Gastroesophageal sphincter (tissue), 3 donors: ENCODE measurements at regions not wholly inside any gene's neighbourhood (a gene's known extent, or its start where the extent isn't known, plus 50 kb on each side); places are given as distances from the start of the nearest gene placed in this dataset.

Source experiments
- CTCF ChIP-seq, 4 experiments: fragments of 200-600 bp in 2 of 4; fragments of 450-650 bp in 2 of 4; sonication (generic) in 1 of 4; IDR thresholded peaks; one replicate each; pipeline ENCODE4 v1.5.1; 2017 to 2019; ENCODE audit warnings: antibody characterized with exemption in 4 of 4, mild to moderate bottlenecking in 2 of 4, moderate library complexity in 2 of 4
- POLR2A ChIP-seq, 2 donors: fragments of 450-650 bp; IDR thresholded peaks; one replicate each; pipeline ENCODE4 v1.6.1; 2017; ENCODE audit warnings: antibody characterized with exemption in 2 of 2, mild to moderate bottlenecking in 2 of 2, moderate library complexity in 1 of 2

DNA sequence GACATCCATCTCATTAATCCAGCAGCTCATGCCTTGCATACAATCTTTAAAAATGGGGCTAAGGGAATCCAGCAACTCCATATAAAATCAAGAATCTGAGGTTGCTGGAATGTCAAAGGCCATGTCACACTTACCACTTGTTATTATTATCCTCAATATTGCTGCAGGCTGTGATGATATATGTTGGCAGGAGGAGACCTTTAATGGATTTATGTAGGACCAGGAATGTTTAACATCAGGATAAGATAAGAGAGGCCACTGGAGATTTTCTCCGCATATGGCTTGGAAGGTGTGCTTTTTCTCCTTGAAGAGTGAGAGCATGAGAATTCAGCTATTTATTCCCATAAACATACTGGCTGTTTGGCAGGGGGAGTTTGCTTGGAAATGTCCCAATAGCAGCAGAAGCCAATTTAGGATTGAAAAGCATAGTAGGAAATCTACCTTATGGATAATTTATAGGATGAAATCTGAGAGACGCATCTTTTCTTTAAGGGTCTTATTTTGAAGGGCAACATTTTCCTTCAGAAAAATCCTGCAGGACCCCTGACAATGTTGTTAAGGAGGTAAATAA is 481.4 kb downstream of the AGTPBP1 start:
- TF ChIP-seq POLR2A (IDR thresholded peaks at IDR 0.05) (no peak), CTCF (IDR thresholded peaks at IDR 0.05) (no peak)
